Left lung (tissue), 4 donors: ENCODE measurements at regions not wholly inside any gene's neighbourhood (a gene's known extent, or its start where the extent isn't known, plus 50 kb on each side); places are given as distances from the start of the nearest gene placed in this dataset.
A peak's percentile ranks its signal among the peaks of the same experiment; 100 is the strongest.

Source experiments
- ATAC-seq: fragments of 200-7000 bp; cut with Tn5 transposase; one replicate; pipeline ENCODE4 v1.9.1; 2020; ENCODE audit warnings: moderate library complexity
- DNase-seq, 4 donors: peaks; one replicate each; pipeline ENCODE4 v3.0.0-alpha.2; 2013 to 2020
- H3K27ac ChIP-seq, 2 donors: fragments of 200-600 bp; sonication (generic) in 1 of 2; one replicate each; pipeline versions ENCODE4 v1.5.0 to v1.8.0; 2020 to 2021
- H3K27me3 ChIP-seq, 2 donors: fragments of 200-600 bp; sonication (generic) in 1 of 2; one replicate each; pipeline versions ENCODE4 v1.5.0 to v1.8.0; 2020 to 2021
- H3K36me3 ChIP-seq, 2 donors: fragments of 200-600 bp; sonication (generic) in 1 of 2; one replicate each; pipeline versions ENCODE4 v1.5.0 to v1.8.0; 2020 to 2021
- H3K4me1 ChIP-seq, 2 donors: fragments of 200-600 bp; one replicate each; pipeline ENCODE4 v1.8.0; 2021
- H3K4me3 ChIP-seq, 2 donors: fragments of 200-600 bp; sonication (generic) in 1 of 2; one replicate each; pipeline versions ENCODE4 v1.5.0 to v1.8.0; 2020 to 2021; ENCODE audit warnings: mild to moderate bottlenecking in 1 of 2
- H3K9me3 ChIP-seq, 2 donors: fragments of 200-600 bp; sonication (generic) in 1 of 2; one replicate each; pipeline versions ENCODE4 v1.5.0 to v1.8.0; 2020 to 2021
- CTCF ChIP-seq, 2 donors: fragments of 200-600 bp; sonication (generic) in 1 of 2; IDR thresholded peaks; one replicate each; pipeline versions ENCODE4 v1.5.0 to v1.8.0; 2021; ENCODE audit warnings: antibody characterized with exemption in 2 of 2
- intact Hi-C, 2 donors: fragments of 100-400 bp; cut with DNase I; formaldehyde crosslinking; loops; one replicate each; pipeline versions ENCODE4 v1.11.2 to v1.14.2; 2022
- donor health status: DM: no; HTN: yes; CAD: no.
- donor health status: DM: no; HTN: no; CAD: no.

DNA sequence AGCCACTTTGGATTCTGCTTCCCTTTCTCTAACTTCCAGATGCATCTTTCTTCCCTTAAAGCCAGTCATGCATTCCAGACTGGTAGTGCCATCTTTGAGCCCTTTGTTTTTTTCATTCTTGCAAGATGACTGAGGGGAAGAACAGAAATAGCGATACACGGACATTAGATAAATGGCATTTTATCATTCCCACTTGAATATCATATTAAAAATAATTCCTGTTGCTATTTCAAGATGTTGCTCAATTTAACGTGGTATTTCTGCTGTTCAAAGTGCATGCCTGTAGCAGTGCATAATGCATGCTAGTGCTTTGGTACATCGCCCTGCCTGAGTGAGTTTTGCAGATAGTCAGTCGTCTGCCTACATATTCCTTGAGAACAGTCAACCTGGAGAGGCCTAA, 140.6 kb upstream of the FRY start:
- no peaks in the 10 kb centered on the region for H3K4me1 ChIP-seq
- H3K4me3 ChIP-seq, result no peak overlapping the region
- H3K27me3 ChIP-seq, result no peaks in the 10 kb centered on the region
- H3K9me3 ChIP-seq, result no peaks in the 10 kb centered on the region
- intact Hi-C loops, result no loop called here
- H3K27ac ChIP-seq, result no peak overlapping the region
- no peak for TF ChIP-seq CTCF (IDR thresholded peaks at IDR 0.05)
- no peaks in the 10 kb centered on the region for H3K36me3 ChIP-seq
- ATAC-seq (peak; percentile 32), DNase-seq (no peak)

DNA sequence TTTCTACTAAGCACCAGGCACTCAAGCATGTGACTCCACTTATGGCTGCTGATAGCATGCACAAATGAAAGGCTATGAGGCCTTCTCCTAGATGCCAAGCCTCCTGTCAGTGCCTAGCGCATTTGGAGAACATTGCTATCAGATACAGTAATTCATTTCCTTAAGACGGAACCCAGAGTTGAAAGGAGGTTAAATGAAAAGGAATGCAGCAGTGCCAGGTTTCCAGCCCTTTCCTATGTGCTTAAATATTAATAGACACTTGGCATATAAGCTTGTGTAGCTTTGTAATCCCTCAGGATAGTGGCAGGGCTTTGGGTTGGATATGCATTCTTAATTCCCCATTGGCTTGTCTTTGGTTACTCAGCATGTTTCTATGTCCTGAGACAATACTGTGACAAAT, 140.1 kb upstream of the FRY start:
- peak; percentile 88 for ATAC-seq
- no peaks in the 10 kb centered on the region for H3K27me3 ChIP-seq
- intact Hi-C loops, result no loop called here
- DNase-seq, result peak in 3 of 4 donors; percentile 29 to 79 (median 40)
- H3K36me3 ChIP-seq, result no peaks in the 10 kb centered on the region
- no peak for TF ChIP-seq CTCF (IDR thresholded peaks at IDR 0.05)
- H3K9me3 ChIP-seq, result no peaks in the 10 kb centered on the region
- no peak overlapping the region for H3K4me3 ChIP-seq
- H3K27ac ChIP-seq, result peak overlapping the region in 1 of 2 donors; percentile 57
- H3K4me1 ChIP-seq, result no peaks in the 10 kb centered on the region

DNA sequence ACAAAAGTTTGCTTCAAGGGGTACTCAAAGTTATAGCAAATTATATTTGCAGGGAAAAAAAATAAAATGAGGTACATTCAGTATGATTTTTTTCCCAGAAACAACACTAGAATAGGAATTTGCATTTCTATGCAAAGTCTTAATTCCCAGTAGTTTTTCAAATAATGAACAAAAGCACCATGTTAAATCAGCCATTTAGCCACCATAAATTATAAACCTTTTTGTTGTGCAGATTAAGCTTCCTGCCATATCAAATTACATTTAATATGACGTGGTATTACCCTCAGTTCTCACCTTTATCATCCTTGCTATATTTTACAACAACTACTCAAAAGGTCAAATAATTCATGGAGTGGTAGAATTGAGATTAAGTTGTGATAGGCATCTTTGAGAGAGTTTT, 136.6 kb upstream of the FRY start:
- Histone ChIP-seq H3K4me1 (no peaks in the 10 kb centered on the region), H3K4me3 (no peak overlapping the region), H3K36me3 (no peaks in the 10 kb centered on the region), H3K27me3 (no peaks in the 10 kb centered on the region), H3K9me3 (no peaks in the 10 kb centered on the region), H3K27ac (no peak overlapping the region)
- ATAC-seq (no peak), DNase-seq (no peak)
- intact Hi-C loops, result no loop called here
- no peak for TF ChIP-seq CTCF (IDR thresholded peaks at IDR 0.05)

DNA sequence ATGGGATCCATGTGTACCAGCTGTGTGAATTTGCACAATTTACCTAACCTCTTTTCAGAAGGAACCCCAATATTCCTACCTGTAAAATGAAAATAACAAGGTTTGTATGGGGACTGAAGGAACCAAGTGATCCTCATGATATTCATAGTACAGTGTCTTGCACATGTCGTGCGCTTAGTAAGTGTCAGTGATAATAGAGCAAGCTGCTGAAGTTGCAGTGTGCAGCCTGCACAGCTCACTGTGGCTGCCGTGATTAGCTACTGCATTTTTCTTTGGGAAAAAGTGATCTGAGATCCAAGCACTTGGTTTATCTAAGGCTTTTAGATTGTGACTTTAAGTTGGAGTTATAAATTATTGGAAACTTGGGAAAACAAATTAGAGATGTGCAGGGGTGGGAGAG, 135.9 kb upstream of the FRY start:
- Histone ChIP-seq H3K4me3 (no peak overlapping the region), H3K27me3 (no peaks in the 10 kb centered on the region), H3K9me3 (no peaks in the 10 kb centered on the region), H3K4me1 (no peaks in the 10 kb centered on the region), H3K36me3 (no peaks in the 10 kb centered on the region), H3K27ac (no peak overlapping the region)
- ATAC-seq (no peak), DNase-seq (no peak)
- intact Hi-C loops, result no loop called here
- no peak for TF ChIP-seq CTCF (IDR thresholded peaks at IDR 0.05)

DNA sequence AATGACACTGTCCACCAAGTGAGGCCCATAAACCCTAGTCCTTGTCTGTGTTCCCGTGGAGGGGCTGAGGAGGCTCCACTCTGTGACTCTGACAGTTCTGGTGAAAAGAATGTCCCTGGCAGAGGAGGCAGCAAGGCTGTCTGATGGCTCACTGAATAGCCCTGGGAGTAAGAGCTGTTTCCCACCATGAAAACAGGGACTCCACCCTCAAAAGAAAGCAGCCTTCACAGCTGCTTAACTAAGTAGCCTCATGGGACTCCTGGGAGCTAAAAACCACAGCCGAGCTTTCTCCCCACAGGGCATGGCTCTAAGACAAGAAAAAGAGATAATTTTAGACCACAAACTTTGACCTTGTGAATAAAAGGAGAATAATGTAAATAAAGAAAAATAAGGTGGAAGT, 135.1 kb upstream of the FRY start:
- no peak overlapping the region for H3K27ac ChIP-seq

More for the DNA sequence above, 135.1 kb upstream of the FRY start:
- DNase-seq (no peak), ATAC-seq (no peak)
- Histone ChIP-seq H3K4me3 (no peak overlapping the region), H3K27me3 (no peaks in the 10 kb centered on the region), H3K36me3 (no peaks in the 10 kb centered on the region), H3K9me3 (no peaks in the 10 kb centered on the region), H3K4me1 (no peaks in the 10 kb centered on the region)
- TF ChIP-seq CTCF (IDR thresholded peaks at IDR 0.05), result no peak
- intact Hi-C loops, result no loop called here
